ENCODE measurements at regions not wholly inside any gene's neighbourhood (a gene's known extent, or its start where the extent isn't known, plus 50 kb on each side); places are given as distances from the start of the nearest gene placed in this dataset.
A peak's percentile ranks its signal among the peaks of the same experiment; 100 is the strongest.

DNA sequence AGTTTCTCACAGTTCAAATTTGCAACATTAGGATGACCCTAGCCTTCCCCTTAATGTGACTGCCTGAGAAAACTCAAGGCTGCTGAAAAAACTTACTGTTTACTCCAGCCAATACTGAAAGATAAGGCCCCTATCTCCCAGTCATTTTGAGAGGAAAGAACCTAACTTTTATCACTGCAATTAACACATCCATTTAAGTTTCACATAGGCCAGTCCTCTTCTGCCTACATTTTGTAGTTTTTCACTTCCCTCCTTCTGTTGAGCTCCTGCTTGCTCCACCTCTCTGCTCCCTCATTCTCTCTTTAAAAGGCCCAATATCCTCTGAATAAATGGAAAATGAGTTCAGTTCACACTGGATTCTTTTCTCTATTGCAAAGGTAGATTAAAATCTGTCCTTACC is 1996.2 kb upstream of the FLRT2 start:
- H3K4me1 Mint-ChIP-seq (ENCODE audit: unreplicated experiment) = no peaks in the 10 kb centered on the region
- no peak for DNase-seq (ENCODE audit: extremely low spot score, unreplicated experiment)
- no peaks in the 10 kb centered on the region for H3K36me3 Mint-ChIP-seq (ENCODE audit: unreplicated experiment)
- TF ChIP-seq, protein P1, sequence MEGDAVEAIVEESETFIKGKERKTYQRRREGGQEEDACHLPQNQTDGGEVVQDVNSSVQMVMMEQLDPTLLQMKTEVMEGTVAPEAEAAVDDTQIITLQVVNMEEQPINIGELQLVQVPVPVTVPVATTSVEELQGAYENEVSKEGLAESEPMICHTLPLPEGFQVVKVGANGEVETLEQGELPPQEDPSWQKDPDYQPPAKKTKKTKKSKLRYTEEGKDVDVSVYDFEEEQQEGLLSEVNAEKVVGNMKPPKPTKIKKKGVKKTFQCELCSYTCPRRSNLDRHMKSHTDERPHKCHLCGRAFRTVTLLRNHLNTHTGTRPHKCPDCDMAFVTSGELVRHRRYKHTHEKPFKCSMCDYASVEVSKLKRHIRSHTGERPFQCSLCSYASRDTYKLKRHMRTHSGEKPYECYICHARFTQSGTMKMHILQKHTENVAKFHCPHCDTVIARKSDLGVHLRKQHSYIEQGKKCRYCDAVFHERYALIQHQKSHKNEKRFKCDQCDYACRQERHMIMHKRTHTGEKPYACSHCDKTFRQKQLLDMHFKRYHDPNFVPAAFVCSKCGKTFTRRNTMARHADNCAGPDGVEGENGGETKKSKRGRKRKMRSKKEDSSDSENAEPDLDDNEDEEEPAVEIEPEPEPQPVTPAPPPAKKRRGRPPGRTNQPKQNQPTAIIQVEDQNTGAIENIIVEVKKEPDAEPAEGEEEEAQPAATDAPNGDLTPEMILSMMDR (IDR thresholded peaks at IDR 0.05) = no peak
- no peaks in the 10 kb centered on the region for H3K27me3 Mint-ChIP-seq (ENCODE audit: unreplicated experiment)
- H3K27ac Mint-ChIP-seq (ENCODE audit: unreplicated experiment) = no peak overlapping the region
- H3K4me3 Mint-ChIP-seq (ENCODE audit: unreplicated experiment) = no peak overlapping the region
- H3K9me3 Mint-ChIP-seq (ENCODE audit: unreplicated experiment) = no peaks in the 10 kb centered on the region

DNA sequence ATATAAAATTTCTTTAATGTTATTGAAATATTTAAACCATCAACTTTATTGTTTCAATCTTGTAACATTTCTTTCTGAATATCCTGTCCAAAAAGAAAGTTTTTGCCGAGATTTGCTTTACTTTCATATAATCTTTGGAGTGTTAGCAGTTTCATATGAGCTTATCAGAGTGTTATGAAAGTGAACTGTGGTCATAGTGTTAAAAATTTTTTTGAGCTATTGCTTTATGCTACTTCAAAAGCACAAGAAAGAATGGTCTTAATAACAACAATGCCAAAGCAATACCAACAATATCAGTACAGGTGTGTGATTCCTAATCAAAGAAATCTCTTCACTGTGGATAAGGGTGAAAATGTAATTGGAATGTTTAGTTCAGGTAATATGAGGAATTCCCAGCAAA is 1994.9 kb upstream of the FLRT2 start:
- Mint-ChIP-seq H3K27me3 (ENCODE audit: unreplicated experiment) (no peaks in the 10 kb centered on the region), H3K27ac (ENCODE audit: unreplicated experiment) (no peak overlapping the region), H3K4me3 (ENCODE audit: unreplicated experiment) (no peak overlapping the region), H3K9me3 (ENCODE audit: unreplicated experiment) (no peaks in the 10 kb centered on the region), H3K4me1 (ENCODE audit: unreplicated experiment) (no peaks in the 10 kb centered on the region), H3K36me3 (ENCODE audit: unreplicated experiment) (no peaks in the 10 kb centered on the region)
- TF ChIP-seq, protein P1 (IDR thresholded peaks at IDR 0.05) = no peak
- no peak for DNase-seq (ENCODE audit: extremely low spot score, unreplicated experiment)

DNA sequence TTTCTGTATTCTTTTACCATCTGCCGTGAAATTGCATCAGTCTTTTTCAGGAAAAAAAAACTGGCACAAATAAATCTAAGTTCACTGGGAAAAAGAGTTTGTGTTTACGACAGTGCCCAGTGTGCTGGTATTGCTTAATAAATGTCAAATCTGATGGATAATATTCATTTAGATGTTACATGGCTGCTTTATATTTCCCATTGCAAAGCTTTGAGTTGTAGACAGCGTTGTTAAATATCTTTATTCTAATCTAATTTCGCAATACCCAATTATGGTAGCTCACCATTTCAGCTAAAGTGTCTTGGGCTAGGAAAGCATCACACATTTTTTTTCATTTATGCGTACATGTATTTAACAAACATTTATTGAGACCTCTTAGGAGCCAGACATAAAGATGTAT is 1994.5 kb upstream of the FLRT2 start:
- Mint-ChIP-seq H3K4me3 (ENCODE audit: unreplicated experiment) (no peak overlapping the region), H3K27ac (ENCODE audit: unreplicated experiment) (no peak overlapping the region), H3K27me3 (ENCODE audit: unreplicated experiment) (no peaks in the 10 kb centered on the region), H3K36me3 (ENCODE audit: unreplicated experiment) (no peaks in the 10 kb centered on the region), H3K9me3 (ENCODE audit: unreplicated experiment) (no peaks in the 10 kb centered on the region), H3K4me1 (ENCODE audit: unreplicated experiment) (no peaks in the 10 kb centered on the region)
- TF ChIP-seq, protein P1 (IDR thresholded peaks at IDR 0.05) = no peak
- no peak for DNase-seq (ENCODE audit: extremely low spot score, unreplicated experiment)

DNA sequence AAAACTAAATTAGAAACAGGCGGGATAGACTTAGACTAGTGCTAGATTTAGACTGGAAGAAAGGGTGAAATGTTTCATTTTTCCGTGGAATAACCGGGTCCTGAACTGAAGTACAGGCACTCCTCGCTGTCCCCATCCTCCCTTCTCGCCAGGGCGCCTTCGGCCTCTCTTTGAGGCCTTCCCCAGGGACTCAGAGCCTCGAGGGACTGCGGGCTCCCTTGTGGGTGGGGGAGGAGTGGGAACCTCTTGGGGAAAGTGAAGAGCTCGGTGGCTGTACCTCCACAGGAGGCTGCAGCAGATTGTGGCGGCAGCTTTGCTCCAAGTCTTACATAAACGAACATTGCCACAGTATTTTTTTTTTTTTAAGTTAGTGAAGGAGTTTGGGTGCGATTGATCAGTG is 1988.8 kb upstream of the FLRT2 start:
- no peaks in the 10 kb centered on the region for H3K36me3 Mint-ChIP-seq (ENCODE audit: unreplicated experiment)
- H3K27ac Mint-ChIP-seq (ENCODE audit: unreplicated experiment) = no peak overlapping the region
- no peaks in the 10 kb centered on the region for H3K4me1 Mint-ChIP-seq (ENCODE audit: unreplicated experiment)
- no peaks in the 10 kb centered on the region for H3K9me3 Mint-ChIP-seq (ENCODE audit: unreplicated experiment)
- TF ChIP-seq, protein P1 (IDR thresholded peaks at IDR 0.05) = no peak
- no peak overlapping the region for H3K4me3 Mint-ChIP-seq (ENCODE audit: unreplicated experiment)
- no peaks in the 10 kb centered on the region for H3K27me3 Mint-ChIP-seq (ENCODE audit: unreplicated experiment)
- no peak for DNase-seq (ENCODE audit: extremely low spot score, unreplicated experiment)

DNA sequence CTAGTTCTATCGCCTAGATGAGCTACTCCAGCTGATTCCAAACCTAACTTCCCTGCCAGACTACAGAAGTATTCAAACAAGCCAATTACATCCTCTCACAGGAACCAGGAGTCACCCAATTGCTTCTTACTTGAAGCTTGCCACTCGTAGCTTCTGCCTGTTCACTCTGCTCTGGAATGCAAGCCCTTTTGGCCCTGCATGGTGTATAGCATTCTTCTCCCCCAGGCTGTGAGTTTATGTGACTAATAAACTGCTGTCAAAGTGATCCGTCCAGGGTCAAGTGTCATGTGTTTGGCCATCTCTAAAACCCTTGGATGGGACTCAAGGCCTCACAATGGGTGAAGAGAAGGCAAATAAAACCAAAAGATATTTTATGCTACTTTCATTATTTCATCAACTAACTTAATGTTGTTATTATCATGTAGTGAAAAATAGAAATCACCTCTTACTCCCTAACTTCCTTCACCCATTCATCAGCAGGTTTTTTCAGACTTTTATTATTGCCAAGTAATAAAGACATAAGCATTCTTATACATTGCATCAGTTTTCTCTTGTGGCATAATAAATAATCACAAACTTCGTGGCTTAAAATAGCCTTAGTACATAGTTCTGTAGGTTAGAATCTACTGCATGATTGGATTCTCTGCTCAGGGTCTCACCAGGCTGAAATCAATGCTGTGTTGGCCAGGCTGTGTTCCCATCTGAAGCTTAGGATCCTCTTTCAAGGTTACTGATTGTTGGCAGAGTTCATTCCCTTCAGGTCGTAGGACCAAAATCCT is 1981.7 kb upstream of the FLRT2 start:
- H3K9me3 Mint-ChIP-seq (ENCODE audit: unreplicated experiment) = no peaks in the 10 kb centered on the region
- H3K36me3 Mint-ChIP-seq (ENCODE audit: unreplicated experiment) = no peaks in the 10 kb centered on the region
- H3K4me1 Mint-ChIP-seq (ENCODE audit: unreplicated experiment) = peaks cover 22% of the 10 kb centered on the region
- H3K27ac Mint-ChIP-seq (ENCODE audit: unreplicated experiment) = peak overlapping the region; percentile 77
- peak overlapping the region; percentile 1 for H3K4me3 Mint-ChIP-seq (ENCODE audit: unreplicated experiment)
- TF ChIP-seq, protein P1 (IDR thresholded peaks at IDR 0.05) = no peak
- no peak for DNase-seq (ENCODE audit: extremely low spot score, unreplicated experiment)
- H3K27me3 Mint-ChIP-seq (ENCODE audit: unreplicated experiment) = no peaks in the 10 kb centered on the region

Data from osteocyte (in vitro differentiated cells).